HL-60 (cell line): ENCODE measurements at regions not wholly inside any gene's neighbourhood (a gene's known extent, or its start where the extent isn't known, plus 50 kb on each side); places are given as distances from the start of the nearest gene placed in this dataset.

Source experiments
- SPI1 ChIP-seq: IDR thresholded peaks from 2 replicates; pipeline ENCODE4 v1.6.1; 2012; ENCODE audit warnings: low read depth, mild to moderate bottlenecking, borderline replicate concordance
- TF ChIP-seq, protein P1 (sequence below): IDR thresholded peaks from one replicate; pipeline ENCODE4 v1.5.1; 2011; ENCODE audit warnings: low read length, control low read depth, inconsistent platforms; ENCODE audit not compliant: insufficient read depth
- TF ChIP-seq, protein P2 (sequence below): IDR thresholded peaks from 2 replicates; pipeline ENCODE4 v1.6.1; 2012; ENCODE audit warnings: low read depth; ENCODE audit not compliant: insufficient replicate concordance

DNA sequence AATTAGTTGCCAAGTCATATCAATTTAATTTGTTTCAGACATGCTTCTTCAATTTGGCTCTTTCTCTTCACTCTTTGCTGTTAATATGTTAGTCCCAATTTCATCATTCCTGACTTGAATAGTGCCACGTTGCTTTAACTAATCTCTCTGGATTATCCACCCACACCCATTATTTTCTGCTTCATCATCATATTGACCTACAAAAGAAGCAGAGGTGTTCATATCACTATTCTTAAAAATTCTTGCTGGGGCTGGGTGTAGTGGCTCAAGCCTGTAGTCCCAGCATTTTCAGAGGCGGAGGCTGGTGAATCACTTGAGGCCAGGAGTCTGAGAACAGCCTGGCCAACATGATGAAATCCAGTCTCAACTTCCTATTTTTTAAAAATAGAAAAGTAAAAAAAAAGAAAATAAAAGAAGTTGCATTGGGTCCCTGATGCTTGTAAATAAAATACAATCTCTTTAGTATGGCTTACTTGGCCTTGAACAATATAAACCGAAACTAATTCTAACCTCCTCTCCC, 65.7 kb upstream of the KCNIP4 start:
- TF ChIP-seq, protein P1, sequence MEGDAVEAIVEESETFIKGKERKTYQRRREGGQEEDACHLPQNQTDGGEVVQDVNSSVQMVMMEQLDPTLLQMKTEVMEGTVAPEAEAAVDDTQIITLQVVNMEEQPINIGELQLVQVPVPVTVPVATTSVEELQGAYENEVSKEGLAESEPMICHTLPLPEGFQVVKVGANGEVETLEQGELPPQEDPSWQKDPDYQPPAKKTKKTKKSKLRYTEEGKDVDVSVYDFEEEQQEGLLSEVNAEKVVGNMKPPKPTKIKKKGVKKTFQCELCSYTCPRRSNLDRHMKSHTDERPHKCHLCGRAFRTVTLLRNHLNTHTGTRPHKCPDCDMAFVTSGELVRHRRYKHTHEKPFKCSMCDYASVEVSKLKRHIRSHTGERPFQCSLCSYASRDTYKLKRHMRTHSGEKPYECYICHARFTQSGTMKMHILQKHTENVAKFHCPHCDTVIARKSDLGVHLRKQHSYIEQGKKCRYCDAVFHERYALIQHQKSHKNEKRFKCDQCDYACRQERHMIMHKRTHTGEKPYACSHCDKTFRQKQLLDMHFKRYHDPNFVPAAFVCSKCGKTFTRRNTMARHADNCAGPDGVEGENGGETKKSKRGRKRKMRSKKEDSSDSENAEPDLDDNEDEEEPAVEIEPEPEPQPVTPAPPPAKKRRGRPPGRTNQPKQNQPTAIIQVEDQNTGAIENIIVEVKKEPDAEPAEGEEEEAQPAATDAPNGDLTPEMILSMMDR: no peak
- no peak for TF ChIP-seq SPI1
- TF ChIP-seq, protein P2, sequence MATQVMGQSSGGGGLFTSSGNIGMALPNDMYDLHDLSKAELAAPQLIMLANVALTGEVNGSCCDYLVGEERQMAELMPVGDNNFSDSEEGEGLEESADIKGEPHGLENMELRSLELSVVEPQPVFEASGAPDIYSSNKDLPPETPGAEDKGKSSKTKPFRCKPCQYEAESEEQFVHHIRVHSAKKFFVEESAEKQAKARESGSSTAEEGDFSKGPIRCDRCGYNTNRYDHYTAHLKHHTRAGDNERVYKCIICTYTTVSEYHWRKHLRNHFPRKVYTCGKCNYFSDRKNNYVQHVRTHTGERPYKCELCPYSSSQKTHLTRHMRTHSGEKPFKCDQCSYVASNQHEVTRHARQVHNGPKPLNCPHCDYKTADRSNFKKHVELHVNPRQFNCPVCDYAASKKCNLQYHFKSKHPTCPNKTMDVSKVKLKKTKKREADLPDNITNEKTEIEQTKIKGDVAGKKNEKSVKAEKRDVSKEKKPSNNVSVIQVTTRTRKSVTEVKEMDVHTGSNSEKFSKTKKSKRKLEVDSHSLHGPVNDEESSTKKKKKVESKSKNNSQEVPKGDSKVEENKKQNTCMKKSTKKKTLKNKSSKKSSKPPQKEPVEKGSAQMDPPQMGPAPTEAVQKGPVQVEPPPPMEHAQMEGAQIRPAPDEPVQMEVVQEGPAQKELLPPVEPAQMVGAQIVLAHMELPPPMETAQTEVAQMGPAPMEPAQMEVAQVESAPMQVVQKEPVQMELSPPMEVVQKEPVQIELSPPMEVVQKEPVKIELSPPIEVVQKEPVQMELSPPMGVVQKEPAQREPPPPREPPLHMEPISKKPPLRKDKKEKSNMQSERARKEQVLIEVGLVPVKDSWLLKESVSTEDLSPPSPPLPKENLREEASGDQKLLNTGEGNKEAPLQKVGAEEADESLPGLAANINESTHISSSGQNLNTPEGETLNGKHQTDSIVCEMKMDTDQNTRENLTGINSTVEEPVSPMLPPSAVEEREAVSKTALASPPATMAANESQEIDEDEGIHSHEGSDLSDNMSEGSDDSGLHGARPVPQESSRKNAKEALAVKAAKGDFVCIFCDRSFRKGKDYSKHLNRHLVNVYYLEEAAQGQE: no peak
